CD4-positive, alpha-beta T cell treated with Interleukin-6 for 4 hours (primary cell): ENCODE measurements at regions not wholly inside any gene's neighbourhood (a gene's known extent, or its start where the extent isn't known, plus 50 kb on each side); places are given as distances from the start of the nearest gene placed in this dataset.
"Not testable (repeated sequence)": the region's sequence is repeated elsewhere in the genome, so short reads cannot be mapped to it uniquely, and the experiment has no call there.

Source experiments
- DNase-seq: peaks from one replicate; pipeline ENCODE4 v3.0.0-alpha.2; 2020; ENCODE audit warnings: mixed read lengths

DNA sequence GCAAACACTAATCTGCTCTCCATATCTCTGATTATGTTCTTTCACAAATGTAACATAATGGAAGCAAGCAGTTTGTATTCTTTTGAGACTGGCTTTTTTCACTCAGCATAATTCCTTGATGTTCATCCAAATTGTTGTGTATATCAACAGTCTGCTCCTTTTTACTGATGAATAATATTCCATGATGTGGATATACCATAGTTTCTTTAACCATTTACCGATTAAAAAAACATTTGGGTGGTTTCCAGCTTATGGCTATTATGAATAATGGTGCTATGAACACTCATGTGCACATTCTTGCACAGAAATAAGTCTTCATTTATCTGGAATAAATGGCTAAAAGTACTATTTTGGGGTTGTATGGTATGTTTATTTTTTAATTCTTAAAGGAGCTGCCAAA, 708.9 kb downstream of the RFPL4B start:
- no peak for DNase-seq

DNA sequence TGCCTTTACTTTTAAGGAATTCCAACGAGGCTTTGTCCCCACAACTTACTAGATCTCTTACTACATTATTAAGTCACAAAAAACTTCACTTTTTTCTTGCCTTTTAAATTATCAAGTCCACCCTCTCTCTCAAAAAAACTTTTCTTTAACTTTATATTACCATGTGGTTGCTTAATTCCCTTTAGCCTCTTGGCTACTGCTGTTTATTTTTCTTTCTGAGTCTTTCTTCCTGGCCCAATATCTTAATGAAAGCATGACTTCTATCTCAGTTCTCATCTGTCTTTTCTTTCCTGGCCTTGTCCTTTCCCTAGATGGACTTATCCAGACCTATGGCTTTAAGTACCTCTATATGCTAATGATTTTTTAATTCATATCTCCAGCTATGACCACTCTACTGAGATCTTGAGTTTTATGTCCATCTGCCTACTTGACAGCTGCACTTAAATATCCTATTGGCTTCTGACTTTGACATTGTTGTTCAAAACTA, 710.5 kb downstream of the RFPL4B start:
- DNase-seq, result no peak

DNA sequence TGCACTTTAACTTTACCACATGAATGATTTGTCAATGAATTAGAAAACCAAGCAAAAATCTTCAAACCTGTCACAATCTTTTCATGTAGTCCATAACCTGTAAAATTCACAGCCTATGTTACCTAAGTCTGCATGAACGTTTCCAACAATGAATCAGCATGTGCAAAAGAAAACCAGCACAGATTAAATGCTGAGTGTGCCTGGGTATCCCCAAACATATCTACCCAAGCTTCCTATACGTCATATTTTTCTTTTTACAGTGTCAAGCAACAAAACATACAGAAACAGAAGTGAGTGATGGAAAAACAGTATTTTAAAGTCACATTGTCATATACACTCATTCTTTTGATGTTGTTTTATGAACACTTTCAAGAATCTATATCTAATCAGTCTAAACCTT, 713.5 kb downstream of the RFPL4B start:
- DNase-seq, result no peak

DNA sequence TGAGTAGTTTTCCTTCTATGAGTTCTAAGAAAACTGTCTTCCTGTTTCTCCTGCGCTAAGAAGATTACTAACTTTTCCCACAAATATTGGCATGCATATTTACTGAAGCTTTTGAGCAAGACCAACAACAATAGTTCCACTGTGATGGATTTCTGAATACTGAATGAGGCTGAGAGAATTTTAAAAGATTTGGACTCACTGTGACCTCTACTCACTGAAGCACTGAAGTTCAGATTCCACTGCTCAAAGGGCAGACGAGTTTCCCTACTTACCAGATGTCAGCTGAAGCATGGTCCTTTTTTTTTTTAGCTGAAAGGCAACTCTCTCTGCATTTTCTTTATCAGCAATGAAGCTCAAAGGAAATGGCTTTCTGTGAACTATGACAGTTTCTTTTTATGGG, 718.5 kb downstream of the RFPL4B start:
- no peak for DNase-seq

DNA sequence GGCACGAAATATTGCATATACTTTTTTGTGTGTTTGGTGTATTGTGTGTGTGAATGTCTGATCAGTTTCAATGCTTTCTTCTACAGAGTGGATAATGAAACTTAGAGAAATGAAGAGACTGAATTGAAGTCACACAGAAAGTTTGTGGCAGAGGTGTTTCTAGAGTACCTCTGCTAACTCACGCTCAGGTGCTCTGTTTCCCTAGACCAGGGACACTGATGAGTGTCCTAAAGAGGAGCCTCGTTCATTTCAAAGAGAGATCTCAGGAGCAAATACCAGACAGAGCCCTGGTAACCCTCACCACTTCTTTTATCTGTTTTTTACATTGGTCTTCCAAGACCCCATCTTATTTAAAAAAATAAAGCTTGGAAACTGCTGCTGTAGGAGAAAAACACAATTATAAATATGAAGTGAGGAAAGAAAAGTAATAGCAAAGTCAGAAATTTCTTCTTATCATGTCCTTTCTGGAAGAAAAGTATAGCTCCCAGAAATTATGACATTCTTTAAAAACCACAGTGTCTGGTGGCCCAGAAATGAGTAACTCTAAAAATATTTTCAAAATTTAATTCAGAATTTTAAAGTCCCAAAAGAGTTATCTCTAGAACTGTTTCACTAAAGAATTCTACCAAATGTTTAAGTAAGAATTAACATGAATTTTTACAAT, 720.6 kb downstream of the RFPL4B start:
- no peak for DNase-seq

DNA sequence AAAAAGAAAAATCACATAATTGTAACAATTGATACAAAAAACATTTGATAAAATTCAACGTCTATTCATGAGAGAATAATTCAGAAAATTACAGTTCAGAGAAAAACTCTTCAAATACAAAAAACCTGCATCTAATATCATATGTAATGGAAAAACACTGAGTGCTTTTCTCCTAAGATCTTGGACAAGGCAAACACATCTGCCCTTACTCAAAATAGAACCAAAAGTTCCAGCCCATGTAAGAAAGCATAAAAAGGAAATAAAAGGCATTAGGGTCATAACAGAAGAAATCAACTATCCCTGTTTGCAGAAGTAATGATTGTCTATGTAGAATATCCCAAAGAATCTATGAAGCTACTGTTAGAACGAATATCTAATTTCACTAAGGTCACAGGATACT, 721.4 kb downstream of the RFPL4B start:
- no peak for DNase-seq

DNA sequence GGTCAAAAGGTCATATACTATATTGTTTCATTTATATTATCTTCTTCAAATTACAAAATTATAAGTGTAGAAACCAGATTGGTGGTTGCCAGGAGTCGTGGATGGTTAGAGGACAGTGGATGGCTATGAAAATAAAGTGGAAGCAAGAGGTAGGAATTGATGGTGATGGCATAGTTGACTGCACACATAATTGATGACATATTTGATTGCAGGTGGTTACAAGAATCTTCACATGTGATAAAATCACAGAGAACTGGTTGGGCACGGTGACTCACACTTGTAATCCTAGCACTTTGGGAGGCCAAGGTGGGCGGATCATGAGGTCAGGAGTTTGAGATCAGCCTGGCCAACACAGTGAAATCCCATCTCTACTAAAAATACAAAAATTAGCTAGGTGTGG, 723.6 kb downstream of the RFPL4B start:
- not testable (repeated sequence) for DNase-seq

DNA sequence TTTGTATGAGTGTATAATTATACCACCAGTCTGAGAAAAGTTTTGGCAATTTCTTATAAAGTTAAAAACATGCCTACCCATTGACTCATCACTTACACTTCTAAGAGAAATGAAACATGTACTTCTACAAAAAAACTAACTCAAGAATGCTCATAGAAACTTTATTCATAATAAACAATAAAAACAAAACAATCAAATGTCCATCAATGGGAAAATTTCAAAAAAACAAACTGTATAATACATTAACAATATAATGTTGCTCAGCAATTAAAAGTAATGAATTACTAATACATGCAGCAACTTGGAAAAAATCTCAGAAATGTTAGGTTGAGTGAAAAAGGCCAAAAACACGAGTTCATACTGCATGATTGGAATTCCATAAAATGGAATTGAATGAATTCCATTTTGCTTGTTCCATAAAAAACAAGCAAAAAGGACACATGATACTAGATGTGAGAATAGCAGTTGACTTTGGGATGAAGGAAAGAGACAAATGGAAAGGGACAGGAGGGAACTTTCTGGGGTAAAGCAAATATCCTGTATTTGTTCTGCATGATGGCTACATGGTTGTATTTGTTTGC, 726.6 kb downstream of the RFPL4B start:
- DNase-seq, result no peak

DNA sequence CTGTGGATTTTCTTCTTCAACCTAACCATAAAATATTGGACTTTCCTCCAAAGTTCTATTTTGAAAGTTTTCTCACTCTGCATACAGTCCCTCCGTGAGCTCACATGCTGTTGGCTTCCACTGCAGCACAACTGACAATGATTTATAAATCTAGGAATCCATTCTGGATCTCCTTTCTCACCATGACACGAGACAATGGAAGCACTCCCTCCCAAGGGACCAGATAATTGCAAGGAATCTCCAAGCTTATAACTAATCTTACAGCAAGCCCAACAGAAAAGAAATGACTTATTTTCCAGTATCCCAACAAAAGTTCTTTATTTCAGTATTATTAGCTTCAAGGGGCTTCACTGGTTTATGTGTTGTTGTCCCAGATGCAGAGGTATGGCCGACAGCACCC, 729.0 kb downstream of the RFPL4B start:
- DNase-seq, result no peak

DNA sequence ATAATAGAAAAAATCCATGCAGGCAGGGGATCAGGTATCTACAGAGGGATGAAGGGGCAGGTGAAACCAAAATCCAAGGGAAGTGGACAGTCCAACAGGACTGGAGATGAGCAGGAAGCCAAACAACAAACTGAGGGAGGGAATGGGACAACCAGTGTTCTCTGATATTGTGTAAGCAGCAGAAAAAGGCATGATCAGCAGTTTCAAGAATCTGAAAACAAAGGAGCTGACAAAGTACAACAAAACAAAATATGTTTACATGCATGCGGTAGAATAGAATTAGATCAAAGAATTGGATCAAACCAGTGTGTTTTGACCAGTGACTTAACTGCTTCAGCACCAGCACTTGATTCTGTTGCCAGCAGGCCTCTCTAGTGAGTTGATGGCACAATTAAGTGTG, 729.7 kb downstream of the RFPL4B start:
- no peak for DNase-seq

DNA sequence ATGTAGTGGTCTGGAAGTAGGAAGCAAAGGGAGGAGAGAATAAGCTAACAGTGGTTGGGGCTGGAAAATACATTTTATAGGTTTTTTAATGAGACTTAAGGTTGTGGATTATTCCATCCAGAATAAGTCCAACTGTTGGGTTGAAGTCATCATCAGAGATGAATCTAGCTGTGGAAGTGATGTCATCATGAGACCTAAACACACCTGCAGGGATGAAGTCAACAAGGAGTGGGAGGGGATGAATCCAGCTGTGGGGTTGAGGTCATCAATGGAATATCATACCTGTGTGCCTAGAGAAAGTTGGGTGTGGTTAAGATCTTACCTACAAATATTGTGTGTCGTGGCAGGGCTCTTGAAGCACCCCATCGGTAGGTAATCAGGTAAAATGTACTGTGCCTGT, 730.7 kb downstream of the RFPL4B start:
- DNase-seq, result no peak

DNA sequence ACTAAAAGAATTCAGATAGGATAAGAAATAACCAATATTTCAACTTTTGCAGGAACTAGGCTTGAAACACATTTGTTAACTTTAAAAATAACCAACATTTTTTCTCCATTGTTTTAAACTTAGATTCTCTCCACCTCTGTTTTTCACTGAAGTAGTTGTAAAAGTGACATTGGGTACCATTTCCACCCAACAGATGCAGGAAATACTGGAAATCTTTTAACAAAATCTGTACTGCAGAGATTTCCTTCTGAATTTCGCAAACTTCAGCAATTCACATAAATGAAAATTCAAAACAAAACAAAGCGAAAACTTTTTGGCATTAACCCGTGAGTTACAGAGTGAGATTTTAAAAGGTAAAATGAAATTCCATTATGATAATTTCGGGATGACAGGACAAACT, 731.7 kb downstream of the RFPL4B start:
- no peak for DNase-seq

DNA sequence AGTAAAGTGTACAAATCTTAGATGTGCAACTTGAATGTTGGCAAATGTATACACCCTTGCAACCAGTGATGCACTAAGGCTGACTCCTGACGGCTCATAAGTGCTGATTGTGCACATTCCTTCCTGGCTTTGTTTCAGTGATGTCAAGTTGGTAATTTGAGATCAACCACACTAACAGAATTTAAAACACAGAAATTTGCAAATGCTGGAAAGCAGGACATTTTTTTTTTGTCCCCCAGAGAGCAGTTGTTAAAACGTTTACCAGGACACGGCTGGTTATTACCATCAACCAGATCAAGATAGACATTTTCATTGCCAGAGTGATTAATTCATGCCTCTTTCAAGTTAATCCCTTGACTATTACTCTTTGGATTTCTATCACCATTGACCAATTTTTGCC, 735.6 kb downstream of the RFPL4B start:
- DNase-seq, result no peak

DNA sequence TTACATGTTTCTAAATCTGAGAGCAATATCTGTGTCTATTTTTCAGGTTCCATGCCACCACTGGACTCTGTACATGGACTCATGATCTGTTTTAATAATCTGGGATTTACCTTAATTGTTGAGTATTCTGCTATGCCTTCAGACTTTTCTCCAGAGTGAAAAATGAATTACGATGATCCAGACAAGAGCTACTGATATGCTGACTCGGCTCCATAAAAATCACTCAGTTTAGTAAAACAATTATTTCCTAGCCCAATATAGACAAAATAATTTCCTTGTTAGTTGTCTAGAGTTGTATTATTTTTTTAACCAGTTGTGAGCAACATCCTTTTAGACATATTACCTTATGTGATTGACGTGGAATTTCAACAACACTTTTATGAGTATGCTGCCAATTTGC, 736.8 kb downstream of the RFPL4B start:
- DNase-seq, result no peak

DNA sequence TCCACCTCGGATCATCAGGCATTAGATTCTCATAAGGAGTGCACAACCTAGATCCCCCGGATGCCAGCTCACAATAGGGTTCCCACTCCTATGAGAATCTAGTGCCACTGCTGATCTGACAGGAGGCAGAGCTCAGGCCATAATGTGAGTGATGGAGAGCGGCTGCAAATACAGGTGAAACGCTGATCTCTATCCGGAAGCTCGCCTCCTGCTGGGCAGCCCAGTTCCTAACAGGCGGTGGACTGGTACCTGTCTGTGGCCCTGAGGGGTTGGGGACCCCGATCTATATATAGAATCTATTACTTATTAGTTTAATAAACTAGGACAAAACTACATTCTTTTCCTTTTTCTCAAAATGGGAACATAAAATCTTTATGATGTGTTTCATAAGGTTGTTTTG, 741.9 kb downstream of the RFPL4B start:
- DNase-seq, result no peak

DNA sequence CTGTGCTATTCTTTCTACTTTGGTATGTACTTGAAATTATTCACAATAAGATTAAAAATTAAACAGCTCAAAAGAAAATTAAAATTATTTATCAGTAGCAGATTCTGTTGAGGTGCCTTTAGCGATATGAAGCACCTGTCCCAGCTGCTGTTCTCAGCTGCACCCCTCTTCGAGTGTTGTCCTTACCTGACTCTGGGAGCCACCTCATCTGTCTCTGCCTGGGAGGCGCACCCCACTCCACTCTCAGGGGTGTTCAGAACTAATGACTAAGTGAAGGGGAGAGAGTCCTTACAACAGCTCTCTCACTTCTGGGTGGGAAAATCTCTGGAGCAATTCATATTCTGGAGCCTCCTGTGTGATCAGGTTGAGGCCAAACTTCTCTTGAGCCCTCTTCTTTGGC, 745.7 kb downstream of the RFPL4B start:
- DNase-seq, result no peak

DNA sequence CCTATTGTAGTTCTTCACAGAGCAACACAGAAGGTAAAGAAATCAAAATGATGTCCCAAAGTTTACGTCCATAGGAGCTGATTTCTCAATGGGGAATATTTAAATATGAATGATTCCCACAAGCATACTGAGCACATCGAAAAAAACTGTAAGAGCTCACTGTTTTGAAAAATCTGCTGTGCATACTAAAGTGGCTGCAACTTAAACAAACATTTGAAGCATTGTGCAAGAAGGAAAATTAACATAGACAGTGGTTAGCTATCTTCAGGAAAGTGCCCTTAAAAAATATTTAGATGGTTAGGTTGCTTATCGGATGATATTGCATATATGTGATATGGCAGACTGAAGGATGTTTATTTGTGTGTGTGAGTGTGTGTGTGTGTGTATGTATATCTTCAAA, 747.6 kb downstream of the RFPL4B start:
- DNase-seq, result no peak

DNA sequence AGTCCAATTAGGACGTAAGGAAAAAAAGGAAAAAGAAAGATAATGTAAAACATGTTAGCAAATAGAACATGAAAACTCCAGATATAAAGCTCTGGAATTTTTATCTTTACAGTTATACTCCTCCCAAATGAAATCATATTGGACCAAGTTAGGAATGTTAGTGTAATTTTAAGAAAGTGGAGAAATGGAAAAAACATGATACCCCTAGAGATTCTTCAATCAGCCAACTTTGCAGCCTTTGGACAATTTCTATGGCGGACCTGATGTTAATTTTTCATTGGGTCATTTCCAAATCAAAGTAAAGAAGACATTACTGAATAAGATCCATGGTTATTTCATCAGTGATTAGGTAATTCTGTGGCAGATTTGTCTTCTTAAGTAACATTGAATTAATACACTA, 748.7 kb downstream of the RFPL4B start:
- no peak for DNase-seq

DNA sequence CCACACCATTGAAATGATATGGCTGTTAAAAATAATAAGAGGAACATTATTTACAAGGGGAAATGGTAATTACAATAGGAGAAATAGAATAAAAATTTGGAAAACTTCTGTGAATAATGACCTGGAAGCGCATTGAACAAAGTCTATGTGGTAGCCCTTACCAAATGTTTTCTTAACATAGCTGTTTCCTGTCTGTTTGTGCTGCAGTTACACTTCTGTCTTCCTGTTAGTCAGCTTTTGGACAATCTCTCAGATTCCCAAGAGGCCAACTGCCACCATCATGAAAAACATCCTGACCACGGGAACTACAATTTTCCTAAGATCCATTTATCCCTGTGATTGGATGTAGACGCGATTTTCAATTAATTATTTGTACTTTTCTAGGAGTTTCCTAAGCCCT, 754.4 kb upstream of the MARCKS start:
- DNase-seq, result no peak

DNA sequence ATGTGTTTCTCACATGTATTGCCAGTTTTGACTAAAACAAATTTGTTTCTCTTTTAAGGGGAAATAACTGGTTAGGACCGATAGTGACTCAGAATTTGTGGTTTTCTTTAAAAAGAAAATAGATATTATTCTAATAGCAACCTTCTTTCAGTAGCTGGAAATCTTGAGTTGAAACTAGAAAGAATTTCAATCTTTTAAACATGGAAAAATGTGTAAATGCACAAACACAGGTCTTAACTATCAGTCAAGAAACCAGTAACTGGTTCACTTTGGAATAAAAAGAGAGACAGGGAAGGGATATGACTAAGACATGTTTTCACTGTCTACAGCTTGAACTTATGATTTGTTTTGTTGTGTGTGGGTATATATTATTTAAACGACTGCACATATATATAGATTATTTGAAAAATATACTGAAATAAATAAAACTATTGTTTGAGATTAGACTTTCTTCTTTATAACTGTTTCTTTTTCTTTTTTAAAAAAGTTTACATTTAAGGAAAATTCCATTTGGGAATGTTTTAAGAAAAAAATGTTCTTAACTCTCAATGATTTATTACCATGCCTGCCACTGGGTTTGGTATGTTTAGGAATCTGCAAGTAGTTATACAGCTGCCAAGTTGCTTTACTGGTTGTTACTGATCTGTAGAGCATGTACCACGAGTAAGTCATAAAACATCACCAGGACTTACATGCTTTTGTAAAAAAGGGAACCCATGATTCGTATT, 753.3 kb upstream of the MARCKS start:
- no peak for DNase-seq

DNA sequence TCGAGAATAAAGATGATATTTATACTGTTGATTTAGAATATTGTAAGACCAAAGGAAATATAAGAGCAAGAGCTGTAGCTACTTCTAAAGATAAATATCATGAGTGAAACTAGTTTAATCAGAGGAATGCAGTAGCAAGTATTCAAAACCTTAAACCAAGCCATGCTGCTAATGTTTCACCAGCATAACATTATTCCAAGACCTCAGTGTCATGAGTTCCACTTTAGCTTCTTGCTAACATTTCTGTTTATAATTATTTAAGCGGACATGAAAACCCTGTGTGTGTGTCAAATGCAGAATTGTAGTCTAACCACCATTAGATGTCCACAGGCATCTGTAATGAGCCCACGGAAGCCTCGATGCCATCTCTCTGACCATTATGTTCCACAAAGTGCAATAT, 752.6 kb upstream of the MARCKS start:
- DNase-seq, result no peak

DNA sequence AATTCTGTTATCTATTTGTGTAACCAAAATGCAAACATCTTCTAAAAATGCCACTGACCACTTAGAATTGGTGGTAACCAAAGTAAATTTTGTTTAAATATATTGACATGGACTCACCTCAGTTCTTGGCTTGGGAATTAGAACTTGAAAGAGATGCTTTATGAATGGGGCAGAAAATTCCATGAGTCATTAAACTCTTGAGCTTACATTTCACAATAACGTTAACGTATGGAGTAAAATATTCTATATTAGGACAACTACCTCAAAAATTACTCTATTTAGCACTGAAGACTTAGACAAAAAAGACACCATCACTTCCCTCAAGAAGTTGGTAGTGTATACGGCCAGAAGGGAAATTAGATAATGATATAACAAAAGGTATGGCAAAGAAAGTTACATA, 752.2 kb upstream of the MARCKS start:
- DNase-seq, result no peak

DNA sequence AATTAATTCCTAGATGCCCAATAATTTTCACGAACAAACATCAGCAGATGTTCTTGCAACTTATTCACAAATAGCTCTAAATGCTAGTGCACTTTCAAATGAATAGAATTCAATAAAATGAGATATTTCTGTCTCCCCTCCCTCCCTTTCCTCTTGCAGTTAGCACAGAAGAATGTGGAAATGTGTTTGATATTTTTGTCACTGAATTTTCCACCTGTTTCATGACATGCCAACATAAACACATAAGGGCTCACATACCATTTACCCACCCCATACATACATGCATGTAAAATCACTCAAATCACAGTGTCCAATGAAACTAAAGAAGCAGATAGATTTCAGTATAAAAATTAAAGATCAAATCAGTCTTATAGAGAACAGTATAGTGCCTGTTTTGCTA, 746.9 kb upstream of the MARCKS start:
- DNase-seq, result no peak

DNA sequence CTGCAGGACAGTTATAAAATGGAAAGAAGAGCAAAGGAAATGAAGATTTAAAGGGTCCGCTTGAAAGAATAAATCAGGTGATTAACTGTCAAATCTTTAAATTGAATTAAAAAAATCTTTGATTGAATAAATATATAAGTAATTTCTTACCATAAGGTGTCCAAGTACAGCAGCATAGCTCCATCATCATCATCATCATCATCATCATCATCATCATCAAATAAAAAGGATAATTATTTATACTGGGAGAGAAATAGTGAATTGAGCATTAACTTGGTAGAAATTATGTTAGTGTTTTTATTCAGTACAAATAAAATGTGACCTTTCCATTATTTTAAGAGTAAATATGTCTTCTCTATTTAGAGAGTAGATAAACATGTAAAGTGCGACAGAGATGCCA, 745.6 kb upstream of the MARCKS start:
- DNase-seq, result no peak

DNA sequence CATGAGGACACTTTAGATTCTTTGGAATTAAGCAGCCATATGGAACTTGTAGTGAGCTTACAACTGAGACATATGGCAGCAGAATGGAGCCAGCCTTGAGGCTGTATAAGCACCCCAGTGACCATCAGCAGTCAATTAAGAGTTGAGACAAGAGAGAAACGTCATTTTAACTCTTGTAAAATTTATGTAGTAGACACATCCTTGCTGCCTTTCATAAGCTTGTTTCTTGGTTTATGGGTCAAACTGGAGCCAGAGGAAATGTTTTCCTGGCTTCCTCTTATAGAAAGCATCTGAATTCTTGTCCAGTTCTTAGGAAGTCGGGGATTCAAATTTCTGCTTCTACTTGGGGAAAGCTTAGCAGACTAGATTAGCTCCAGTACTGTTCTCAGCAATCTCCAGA, 745.1 kb upstream of the MARCKS start:
- DNase-seq, result no peak
